Immature natural killer cell (primary cell): ENCODE measurements at regions not wholly inside any gene's neighbourhood (a gene's known extent, or its start where the extent isn't known, plus 50 kb on each side); places are given as distances from the start of the nearest gene placed in this dataset.

Experiments used
- DNase-seq, 3 donors: peaks; one replicate each; pipeline ENCODE4 v3.0.0; 2022; ENCODE audit warnings: mixed read lengths in 1 of 3
- H3K27ac Mint-ChIP-seq, 6 donors: one replicate each; pipeline ENCODE4 v1.8.0; 2020; ENCODE audit warnings: mixed read lengths in 6 of 6, mild to moderate bottlenecking in 5 of 6, inconsistent platforms in 4 of 6, moderate library complexity in 3 of 6
- H3K27me3 Mint-ChIP-seq, 3 donors: one replicate each; pipeline ENCODE4 v1.8.0; 2020 to 2021; ENCODE audit warnings: low read depth in 3 of 3, mild to moderate bottlenecking in 3 of 3, mixed read lengths in 3 of 3, moderate library complexity in 3 of 3, inconsistent platforms in 1 of 3
- H3K36me3 Mint-ChIP-seq, 3 donors: one replicate each; pipeline ENCODE4 v1.8.0; 2020; ENCODE audit warnings: mixed read lengths in 3 of 3, inconsistent platforms in 2 of 3, mild to moderate bottlenecking in 2 of 3
- H3K4me1 Mint-ChIP-seq, 2 donors: one replicate each; pipeline ENCODE4 v1.8.0; 2020; ENCODE audit warnings: inconsistent platforms in 2 of 2, mild to moderate bottlenecking in 2 of 2, mixed read lengths in 2 of 2, moderate library complexity in 1 of 2
- H3K4me3 Mint-ChIP-seq, 5 donors: one replicate each; pipeline ENCODE4 v1.8.0; 2020; ENCODE audit warnings: mild to moderate bottlenecking in 5 of 5, mixed read lengths in 5 of 5, inconsistent platforms in 3 of 5, moderate library complexity in 3 of 5
- H3K9me3 Mint-ChIP-seq, 6 donors: one replicate each; pipeline ENCODE4 v1.8.0; 2020; ENCODE audit warnings: mild to moderate bottlenecking in 6 of 6, mixed read lengths in 6 of 6, inconsistent platforms in 4 of 6, moderate library complexity in 3 of 6

DNA sequence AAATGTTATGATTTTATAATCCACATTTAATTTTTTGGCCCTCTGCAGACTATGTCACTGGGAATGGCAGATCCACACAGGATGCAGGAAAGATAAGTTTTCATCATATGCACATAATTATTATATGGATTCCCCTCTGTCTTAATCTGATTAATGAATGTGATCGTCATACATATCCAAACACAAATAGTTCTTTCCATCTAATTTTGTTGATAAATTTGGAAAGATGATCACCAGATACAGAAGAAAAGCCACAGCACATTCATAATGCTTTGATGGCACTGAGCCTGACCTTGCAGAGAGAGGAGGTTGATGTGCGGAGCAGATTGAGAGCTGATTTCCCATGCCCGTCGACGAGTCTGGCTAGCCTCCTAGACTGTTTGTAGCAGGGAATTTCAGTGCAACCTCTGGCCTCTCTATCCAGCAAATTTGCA, 471.5 kb downstream of the EPM2A start:
- Mint-ChIP-seq H3K27me3 (peaks cover 0 to 5% (median 0%) of the 10 kb centered on the region in 3 donors), H3K36me3 (no peaks in the 10 kb centered on the region), H3K4me1 (no peaks in the 10 kb centered on the region), H3K4me3 (no peak overlapping the region), H3K27ac (no peak overlapping the region), H3K9me3 (peaks cover 0 to 4% (median 0%) of the 10 kb centered on the region in 6 donors)
- DNase-seq = no peak

- no peak for DNase-seq
- no peaks in the 10 kb centered on the region for H3K4me1 Mint-ChIP-seq
- no peak overlapping the region for H3K4me3 Mint-ChIP-seq
- H3K36me3 Mint-ChIP-seq = no peaks in the 10 kb centered on the region
- H3K27ac Mint-ChIP-seq = no peak overlapping the region
- H3K9me3 Mint-ChIP-seq = peaks cover 0 to 4% (median 0%) of the 10 kb centered on the region in 6 donors
- H3K27me3 Mint-ChIP-seq = peaks cover 0 to 5% (median 0%) of the 10 kb centered on the region in 3 donors
Observed at GRCh38 chr6:145266432-145267075, 468.8 kb downstream of the EPM2A start.

GRCh38 chr6:145267076-145267867, 468.0 kb downstream of the EPM2A start:
- no peaks in the 10 kb centered on the region for H3K4me1 Mint-ChIP-seq
- H3K36me3 Mint-ChIP-seq = no peaks in the 10 kb centered on the region
- DNase-seq = no peak
- H3K27ac Mint-ChIP-seq = no peak overlapping the region
- peaks cover 0 to 5% (median 0%) of the 10 kb centered on the region in 3 donors for H3K27me3 Mint-ChIP-seq
- H3K4me3 Mint-ChIP-seq = no peak overlapping the region
- H3K9me3 Mint-ChIP-seq = peaks cover 0 to 4% (median 0%) of the 10 kb centered on the region in 6 donors

DNA sequence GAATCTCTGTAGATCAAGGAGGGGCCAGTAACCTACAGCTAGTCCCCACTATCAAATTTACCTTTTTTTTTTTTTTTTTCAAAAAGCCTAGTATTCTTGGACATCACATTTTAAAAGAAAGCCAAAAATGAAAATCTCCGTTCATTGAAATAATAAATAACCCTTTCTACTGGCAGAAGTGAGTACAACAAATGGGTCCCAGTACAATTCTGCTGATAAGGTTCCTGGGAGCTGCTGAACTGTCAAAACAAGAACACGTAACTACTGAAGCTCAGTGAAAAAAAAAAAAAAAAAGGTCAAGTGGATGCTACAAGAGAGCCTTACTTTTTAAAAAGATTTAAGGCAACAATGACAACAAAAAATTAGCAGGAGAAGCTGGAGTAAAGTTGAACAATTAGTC, 464.9 kb downstream of the EPM2A start:
- Mint-ChIP-seq H3K27ac (no peak overlapping the region), H3K36me3 (no peaks in the 10 kb centered on the region), H3K27me3 (peaks cover 0 to 10% (median 2%) of the 10 kb centered on the region in 3 donors), H3K4me1 (no peaks in the 10 kb centered on the region), H3K4me3 (no peak overlapping the region), H3K9me3 (peaks cover 0 to 8% (median 0%) of the 10 kb centered on the region in 6 donors)
- no peak for DNase-seq

DNA sequence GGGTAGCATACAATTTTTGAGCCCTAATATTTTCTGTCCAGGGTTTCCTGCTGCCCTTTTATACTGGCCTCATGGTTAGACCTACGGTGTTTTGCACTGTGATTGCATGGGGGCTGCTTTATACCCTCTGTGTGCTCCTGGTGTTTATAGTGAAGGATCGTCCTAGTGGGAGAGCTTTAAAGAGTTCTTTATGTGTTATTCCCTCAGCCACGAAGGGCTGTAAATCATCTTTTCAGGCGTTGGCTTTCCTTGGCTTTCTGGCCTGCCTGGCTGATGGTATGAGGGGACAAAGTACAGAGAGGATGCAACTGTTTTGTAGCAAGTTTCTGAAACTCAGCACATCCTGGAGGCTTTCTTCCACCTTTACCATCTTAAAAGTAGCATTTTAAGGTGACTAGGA, 464.3 kb downstream of the EPM2A start:
- no peak for DNase-seq
- H3K27me3 Mint-ChIP-seq = peaks cover 0 to 10% (median 2%) of the 10 kb centered on the region in 3 donors

GRCh38 chr6:145271577-145271976, 463.7 kb downstream of the EPM2A start:
- Mint-ChIP-seq H3K4me3 (no peak overlapping the region), H3K36me3 (no peaks in the 10 kb centered on the region), H3K9me3 (peaks cover 0 to 8% (median 0%) of the 10 kb centered on the region in 6 donors), H3K27me3 (peaks cover 0 to 10% (median 2%) of the 10 kb centered on the region in 3 donors), H3K4me1 (no peaks in the 10 kb centered on the region), H3K27ac (no peak overlapping the region)
- DNase-seq = no peak

More for the DNA sequence above, 464.3 kb downstream of the EPM2A start:
- Mint-ChIP-seq H3K4me1 (no peaks in the 10 kb centered on the region), H3K4me3 (no peak overlapping the region), H3K36me3 (no peaks in the 10 kb centered on the region), H3K9me3 (peaks cover 0 to 8% (median 0%) of the 10 kb centered on the region in 6 donors), H3K27ac (no peak overlapping the region)

DNA sequence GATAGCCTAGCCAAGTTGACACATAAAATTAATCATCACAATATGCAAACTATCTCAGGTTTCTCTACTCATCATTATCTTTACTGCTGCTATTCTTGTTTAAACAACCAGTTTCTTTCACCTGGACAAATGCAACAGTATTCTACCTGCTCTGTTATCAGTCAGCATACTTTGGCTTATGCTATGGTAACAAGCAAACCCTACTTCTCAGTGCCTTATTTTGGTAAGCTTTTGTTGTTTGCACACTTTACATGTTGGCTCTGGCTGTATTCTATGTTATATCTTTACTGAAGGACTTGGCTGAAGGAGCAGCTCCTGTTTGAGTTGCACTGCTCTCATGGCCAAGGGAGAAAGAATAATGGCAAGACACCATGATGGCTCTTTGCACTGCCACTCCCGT, 463.1 kb downstream of the EPM2A start:
- DNase-seq = no peak
- peaks cover 0 to 10% (median 2%) of the 10 kb centered on the region in 3 donors for H3K27me3 Mint-ChIP-seq
- no peaks in the 10 kb centered on the region for H3K4me1 Mint-ChIP-seq
- peaks cover 0 to 8% (median 0%) of the 10 kb centered on the region in 6 donors for H3K9me3 Mint-ChIP-seq
- H3K36me3 Mint-ChIP-seq = no peaks in the 10 kb centered on the region
- H3K27ac Mint-ChIP-seq = no peak overlapping the region
- no peak overlapping the region for H3K4me3 Mint-ChIP-seq

DNA sequence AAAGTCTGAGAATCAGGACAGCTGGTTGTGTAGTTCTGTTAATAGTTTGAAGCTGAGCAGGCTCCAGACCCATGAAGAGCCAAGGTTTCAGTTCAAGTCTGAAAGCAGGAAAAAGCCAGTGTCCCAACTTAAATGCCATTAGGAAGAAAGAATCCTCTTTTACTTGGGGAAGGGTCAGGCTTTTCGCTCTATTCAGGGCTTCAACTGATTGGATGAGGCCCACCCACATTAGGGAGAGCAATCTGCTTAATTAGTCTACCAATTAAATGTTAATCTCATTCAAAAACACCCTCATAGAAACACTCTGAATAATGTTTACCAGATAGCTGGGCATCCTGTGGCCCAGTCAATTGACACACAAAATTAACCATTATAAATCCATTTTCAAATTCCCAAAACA, 462.2 kb downstream of the EPM2A start:
- no peaks in the 10 kb centered on the region for H3K4me1 Mint-ChIP-seq
- no peak overlapping the region for H3K27ac Mint-ChIP-seq
- peaks cover 0 to 8% (median 0%) of the 10 kb centered on the region in 6 donors for H3K9me3 Mint-ChIP-seq
- DNase-seq = no peak
- H3K36me3 Mint-ChIP-seq = no peaks in the 10 kb centered on the region
- H3K4me3 Mint-ChIP-seq = no peak overlapping the region
- H3K27me3 Mint-ChIP-seq = peaks cover 0 to 5% (median 2%) of the 10 kb centered on the region in 3 donors

DNA sequence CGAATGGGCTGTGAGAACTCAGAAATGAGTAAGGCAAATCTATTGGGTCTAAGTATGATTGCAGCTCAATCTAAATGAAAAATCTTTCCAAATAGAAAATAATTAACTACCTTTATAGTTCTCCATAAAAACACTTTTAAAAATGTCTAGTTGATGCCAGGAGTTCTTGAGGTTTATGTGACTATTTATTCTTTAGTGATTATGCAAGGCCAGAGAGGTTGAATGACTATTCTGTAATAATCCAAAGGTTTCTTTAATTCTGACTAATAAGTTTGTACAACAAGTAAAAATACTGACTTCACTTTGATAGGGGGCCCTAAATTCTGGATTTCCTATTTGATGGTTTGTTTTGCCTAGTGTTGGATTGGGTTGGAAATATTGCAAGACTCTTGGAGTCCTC, 461.2 kb downstream of the EPM2A start:
- Mint-ChIP-seq H3K36me3 (no peaks in the 10 kb centered on the region), H3K27ac (no peak overlapping the region), H3K4me1 (no peaks in the 10 kb centered on the region), H3K27me3 (peaks cover 0 to 5% (median 2%) of the 10 kb centered on the region in 3 donors), H3K4me3 (no peak overlapping the region), H3K9me3 (peaks cover 0 to 8% (median 0%) of the 10 kb centered on the region in 6 donors)
- no peak for DNase-seq

- H3K27me3 Mint-ChIP-seq = peaks cover 0 to 5% (median 2%) of the 10 kb centered on the region in 3 donors
- H3K27ac Mint-ChIP-seq = no peak overlapping the region
- H3K36me3 Mint-ChIP-seq = no peaks in the 10 kb centered on the region
- H3K4me3 Mint-ChIP-seq = no peak overlapping the region
- DNase-seq = no peak
- peaks cover 0 to 4% (median 0%) of the 10 kb centered on the region in 6 donors for H3K9me3 Mint-ChIP-seq
- H3K4me1 Mint-ChIP-seq = no peaks in the 10 kb centered on the region
Observed at GRCh38 chr6:145275019-145275418, 460.3 kb downstream of the EPM2A start.

- peaks cover 0 to 5% (median 3%) of the 10 kb centered on the region in 3 donors for H3K27me3 Mint-ChIP-seq
- peaks cover 0 to 9% (median under 1%) of the 10 kb centered on the region in 6 donors for H3K9me3 Mint-ChIP-seq
- H3K4me1 Mint-ChIP-seq = no peaks in the 10 kb centered on the region
- no peak overlapping the region for H3K27ac Mint-ChIP-seq
- DNase-seq = no peak
- no peaks in the 10 kb centered on the region for H3K36me3 Mint-ChIP-seq
- H3K4me3 Mint-ChIP-seq = no peak overlapping the region
Observed at GRCh38 chr6:145275787-145276186, 459.5 kb downstream of the EPM2A start.

DNA sequence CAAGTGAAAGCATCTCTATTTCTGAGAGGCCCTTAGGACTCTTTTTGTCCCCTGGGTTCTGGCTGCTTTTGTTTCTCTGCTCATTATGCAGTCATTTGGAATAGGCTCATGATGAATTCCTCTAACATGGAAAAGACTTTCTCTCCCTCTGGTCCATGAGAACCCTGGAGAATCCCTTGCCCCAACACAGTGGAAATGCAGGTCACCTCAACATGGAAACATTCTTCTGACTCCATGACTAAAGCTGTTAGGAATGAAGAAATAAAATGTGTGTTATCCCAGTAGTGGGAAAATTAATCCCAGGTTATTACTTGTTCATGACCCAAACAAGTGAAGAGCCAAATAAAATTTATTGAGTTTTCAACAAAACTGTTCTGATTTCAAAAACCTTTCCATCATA, 458.6 kb downstream of the EPM2A start:
- DNase-seq = no peak

GRCh38 chr6:145277358-145278086, 457.8 kb downstream of the EPM2A start:
- no peak for DNase-seq
- Mint-ChIP-seq H3K36me3 (no peaks in the 10 kb centered on the region), H3K4me3 (no peak overlapping the region), H3K27ac (no peak overlapping the region), H3K9me3 (peaks cover 0 to 9% (median under 1%) of the 10 kb centered on the region in 6 donors), H3K27me3 (peaks cover 0 to 5% (median 3%) of the 10 kb centered on the region in 3 donors), H3K4me1 (no peaks in the 10 kb centered on the region)

More for the DNA sequence above, 458.6 kb downstream of the EPM2A start:
- no peaks in the 10 kb centered on the region for H3K4me1 Mint-ChIP-seq
- H3K4me3 Mint-ChIP-seq = no peak overlapping the region
- no peaks in the 10 kb centered on the region for H3K36me3 Mint-ChIP-seq
- peaks cover 0 to 9% (median under 1%) of the 10 kb centered on the region in 6 donors for H3K9me3 Mint-ChIP-seq
- no peak overlapping the region for H3K27ac Mint-ChIP-seq
- H3K27me3 Mint-ChIP-seq = peaks cover 0 to 5% (median 3%) of the 10 kb centered on the region in 3 donors
